Liver (tissue), 8 donors: ENCODE measurements at regions not wholly inside any gene's neighbourhood (a gene's known extent, or its start where the extent isn't known, plus 50 kb on each side); places are given as distances from the start of the nearest gene placed in this dataset.

ENCODE experiments used
- DNase-seq: peaks from one replicate; pipeline ENCODE4 v3.0.0-alpha.2; 2017; ENCODE audit warnings: low spot score
- H3K27ac ChIP-seq, 2 donors: one replicate each; pipeline ENCODE4 v1.7.0; 2013; ENCODE audit warnings: inconsistent platforms in 2 of 2, low read length in 2 of 2, control low read depth in 1 of 2, low read depth in 1 of 2, mild to moderate bottlenecking in 1 of 2
- H3K27me3 ChIP-seq, 4 donors: one replicate each; pipeline versions ENCODE4 v1.6.1 to v1.7.0; 2013; ENCODE audit warnings: low read length in 3 of 4, inconsistent platforms in 1 of 4, mild to moderate bottlenecking in 1 of 4, moderate library complexity in 1 of 4; ENCODE audit not compliant: control insufficient read depth in 4 of 4, insufficient read depth in 4 of 4
- H3K36me3 ChIP-seq, 4 donors: one replicate each; pipeline versions ENCODE4 v1.6.1 to v1.7.0; 2013; ENCODE audit warnings: low read length in 3 of 4, mild to moderate bottlenecking in 3 of 4, low read depth in 1 of 4, moderate library complexity in 1 of 4; ENCODE audit not compliant: control insufficient read depth in 4 of 4, insufficient read depth in 3 of 4
- H3K4me1 ChIP-seq, 4 donors: one replicate each; pipeline versions ENCODE4 v1.6.1 to v1.7.0; 2013; ENCODE audit warnings: low read length in 3 of 4, mild to moderate bottlenecking in 3 of 4, moderate library complexity in 1 of 4; ENCODE audit not compliant: control insufficient read depth in 4 of 4, insufficient read depth in 4 of 4
- H3K4me3 ChIP-seq, 3 donors: one replicate each; pipeline versions ENCODE4 v1.6.1 to v1.7.0; 2013; ENCODE audit warnings: low read length in 3 of 3, control low read depth in 1 of 3, low read depth in 1 of 3, mild to moderate bottlenecking in 1 of 3
- H3K9ac ChIP-seq, 2 donors: one replicate each; pipeline ENCODE4 v1.7.0; 2013; ENCODE audit warnings: low read length in 2 of 2, mild to moderate bottlenecking in 2 of 2, moderate library complexity in 2 of 2, control low read depth in 1 of 2, low read depth in 1 of 2
- H3K9me3 ChIP-seq, 4 donors: one replicate each; pipeline versions ENCODE4 v1.6.1 to v1.7.0; 2013; ENCODE audit warnings: low read length in 3 of 4; ENCODE audit not compliant: control insufficient read depth in 4 of 4
- ATF3 ChIP-seq: IDR thresholded peaks from 2 replicates; pipeline ENCODE4 v1.6.1; 2016; ENCODE audit warnings: antibody characterized with exemption
- FOXA1 ChIP-seq: IDR thresholded peaks from 2 replicates; pipeline ENCODE4 v1.6.1; 2016; ENCODE audit warnings: antibody characterized with exemption
- FOXA2 ChIP-seq: IDR thresholded peaks from 2 replicates; pipeline ENCODE4 v1.6.1; 2016; ENCODE audit warnings: antibody characterized with exemption
- GABPA ChIP-seq, 2 donors: IDR thresholded peaks in 1 of 2; conservative IDR thresholded peaks in 1 of 2; 2 replicates each; pipeline ENCODE4 v1.6.1; 2016; ENCODE audit warnings: antibody characterized with exemption in 2 of 2, mild to moderate bottlenecking in 1 of 2, moderate library complexity in 1 of 2
- HNF4G ChIP-seq: IDR thresholded peaks from 2 replicates; pipeline ENCODE4 v1.6.1; 2016; ENCODE audit warnings: antibody characterized with exemption
- JUND ChIP-seq, 2 donors: IDR thresholded peaks; 2 replicates each; pipeline ENCODE4 v1.6.1; 2016; ENCODE audit warnings: antibody characterized with exemption in 2 of 2
- NR2F2 ChIP-seq: IDR thresholded peaks from 2 replicates; pipeline ENCODE4 v1.6.1; 2016; ENCODE audit warnings: antibody characterized with exemption
- RAD21 ChIP-seq, 2 donors: IDR thresholded peaks; 2 replicates each; pipeline ENCODE4 v1.6.1; 2016; ENCODE audit warnings: antibody characterized with exemption in 2 of 2, mild to moderate bottlenecking in 2 of 2
- RXRA ChIP-seq, 2 donors: IDR thresholded peaks; 2 replicates each; pipeline ENCODE4 v1.6.1; 2017 to 2018; ENCODE audit warnings: antibody characterized with exemption in 2 of 2, mild to moderate bottlenecking in 1 of 2
- SP1 ChIP-seq: IDR thresholded peaks from 2 replicates; pipeline ENCODE4 v1.6.1; 2018; ENCODE audit warnings: antibody characterized with exemption, mild to moderate bottlenecking
- YY1 ChIP-seq: IDR thresholded peaks from 2 replicates; pipeline ENCODE4 v1.6.1; 2016; ENCODE audit warnings: antibody characterized with exemption, mild to moderate bottlenecking
- WGBS: extraction: QIAGEN DNeasy Blood & Tissue Kit; methylation state at CpG from one replicate; pipeline ENCODE4 v1.1.7; 2013; 5-methylcytosine and 5-hydroxymethylcytosine counted together
- TF ChIP-seq, protein P1 (sequence below): fragments of 150-350 bp; IDR thresholded peaks from 2 replicates; pipeline ENCODE4 v1.5.1; 2017; ENCODE audit warnings: improper control_type of control experiment, low read depth, low read length; ENCODE audit not compliant: missing input control
- TF ChIP-seq, protein P2 (sequence below): IDR thresholded peaks from 2 replicates; pipeline ENCODE4 v1.6.1; 2016; ENCODE audit warnings: antibody characterized with exemption
- TF ChIP-seq, protein P3 (sequence below): IDR thresholded peaks from 2 replicates; pipeline ENCODE4 v1.6.1; 2016; ENCODE audit warnings: antibody characterized with exemption, mild to moderate bottlenecking
- donor health status: healthy.
- donor health status: healthy.
- donor health status: healthy.
- donor health status: healthy.
- donor health status: healthy.

DNA sequence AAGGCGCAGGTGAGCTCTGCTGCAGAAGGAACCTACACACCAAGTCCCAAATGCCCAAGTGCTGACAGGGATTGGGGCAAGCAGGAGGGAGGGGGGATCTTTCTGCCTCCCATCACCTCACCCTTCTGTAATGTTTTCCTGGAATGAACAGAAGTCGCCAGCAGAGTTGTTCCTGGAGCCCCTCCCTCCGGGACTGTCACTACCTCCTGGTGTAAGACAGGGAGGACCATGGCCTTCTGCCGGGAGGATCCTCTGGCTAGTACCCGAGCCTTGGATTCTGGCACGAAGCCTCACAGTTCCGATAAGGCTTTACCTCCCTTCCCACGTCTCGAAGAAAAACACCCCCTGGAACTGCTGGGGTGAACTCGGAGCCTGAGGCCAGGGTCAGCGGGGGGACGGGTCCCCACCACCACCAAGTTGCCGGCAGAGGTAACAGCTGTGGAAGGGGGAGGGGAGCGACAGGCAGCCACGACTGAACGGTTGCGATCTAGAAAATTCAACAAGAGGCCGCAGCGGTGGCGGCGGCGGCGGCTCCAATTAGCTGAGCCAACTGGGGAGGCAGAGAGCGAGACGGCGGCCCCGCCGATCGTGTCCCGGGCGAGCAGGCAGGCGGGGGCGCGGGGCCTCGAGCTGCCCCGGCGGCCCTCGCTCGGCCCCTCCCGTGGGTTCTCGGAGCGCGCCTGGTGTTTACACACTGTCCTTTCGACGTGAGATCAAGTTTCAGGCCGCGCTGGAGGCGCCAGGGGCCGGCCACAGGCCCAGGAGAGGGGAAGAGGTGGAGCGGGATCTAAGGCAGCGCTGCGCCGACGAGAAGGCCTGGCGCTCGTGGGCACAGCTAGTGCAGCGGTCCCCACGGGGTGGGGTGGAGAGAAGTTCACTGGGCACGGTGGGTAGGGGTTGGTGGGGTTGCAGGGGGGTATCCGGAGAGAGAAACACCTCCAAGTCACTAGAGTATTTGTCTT lies 53.7 kb upstream of the BCOR start (continued):
- TF ChIP-seq, protein P1, sequence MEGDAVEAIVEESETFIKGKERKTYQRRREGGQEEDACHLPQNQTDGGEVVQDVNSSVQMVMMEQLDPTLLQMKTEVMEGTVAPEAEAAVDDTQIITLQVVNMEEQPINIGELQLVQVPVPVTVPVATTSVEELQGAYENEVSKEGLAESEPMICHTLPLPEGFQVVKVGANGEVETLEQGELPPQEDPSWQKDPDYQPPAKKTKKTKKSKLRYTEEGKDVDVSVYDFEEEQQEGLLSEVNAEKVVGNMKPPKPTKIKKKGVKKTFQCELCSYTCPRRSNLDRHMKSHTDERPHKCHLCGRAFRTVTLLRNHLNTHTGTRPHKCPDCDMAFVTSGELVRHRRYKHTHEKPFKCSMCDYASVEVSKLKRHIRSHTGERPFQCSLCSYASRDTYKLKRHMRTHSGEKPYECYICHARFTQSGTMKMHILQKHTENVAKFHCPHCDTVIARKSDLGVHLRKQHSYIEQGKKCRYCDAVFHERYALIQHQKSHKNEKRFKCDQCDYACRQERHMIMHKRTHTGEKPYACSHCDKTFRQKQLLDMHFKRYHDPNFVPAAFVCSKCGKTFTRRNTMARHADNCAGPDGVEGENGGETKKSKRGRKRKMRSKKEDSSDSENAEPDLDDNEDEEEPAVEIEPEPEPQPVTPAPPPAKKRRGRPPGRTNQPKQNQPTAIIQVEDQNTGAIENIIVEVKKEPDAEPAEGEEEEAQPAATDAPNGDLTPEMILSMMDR = no peak
- TF ChIP-seq FOXA1 = no peak
- no peak for TF ChIP-seq FOXA2
- TF ChIP-seq JUND (IDR thresholded peaks at IDR 0.05) = no peak
- no peak for TF ChIP-seq NR2F2
- no peak for TF ChIP-seq RAD21 (IDR thresholded peaks at IDR 0.05)
- no peak for TF ChIP-seq GABPA (IDR thresholded peaks at IDR 0.05 in 1 of 2, conservative IDR thresholded peaks at IDR 0.05 in 1 of 2)

DNA sequence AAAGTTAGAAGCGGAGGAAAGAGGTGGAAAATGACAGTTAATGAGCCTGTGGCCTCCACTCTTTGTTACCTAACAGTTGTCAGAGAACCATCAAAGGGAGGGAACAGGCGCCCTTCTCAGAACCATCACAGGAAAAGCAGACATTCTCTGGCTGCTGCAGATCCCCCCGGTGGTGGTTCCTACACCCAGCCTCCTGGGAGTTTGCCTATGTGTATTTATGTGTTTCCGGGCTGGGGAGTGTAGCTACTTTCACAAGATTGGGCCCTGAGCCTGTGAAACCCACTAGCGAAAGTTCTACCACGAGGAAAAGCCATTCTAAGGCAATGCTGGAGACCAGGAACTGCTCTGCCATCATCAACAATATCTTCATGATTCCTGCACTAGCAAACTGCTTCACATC lies 52.7 kb upstream of the BCOR start:
- Histone ChIP-seq H3K27me3 (no peaks in the 10 kb centered on the region), H3K4me3 (no peak overlapping the region), H3K9ac (no peak overlapping the region), H3K4me1 (peaks cover 8 to 40% (median 19%) of the 10 kb centered on the region in 4 donors), H3K36me3 (no peaks in the 10 kb centered on the region), H3K9me3 (no peaks in the 10 kb centered on the region), H3K27ac (no peak overlapping the region)
- TF ChIP-seq YY1 (no peak), GABPA (IDR thresholded peaks at IDR 0.05 in 1 of 2, conservative IDR thresholded peaks at IDR 0.05 in 1 of 2) (no peak), SP1 (no peak), RAD21 (IDR thresholded peaks at IDR 0.05) (no peak), ATF3 (no peak), RXRA (IDR thresholded peaks at IDR 0.05) (no peak), HNF4G (no peak)
- TF ChIP-seq, protein P1 = no peak
- TF ChIP-seq, protein P2, sequence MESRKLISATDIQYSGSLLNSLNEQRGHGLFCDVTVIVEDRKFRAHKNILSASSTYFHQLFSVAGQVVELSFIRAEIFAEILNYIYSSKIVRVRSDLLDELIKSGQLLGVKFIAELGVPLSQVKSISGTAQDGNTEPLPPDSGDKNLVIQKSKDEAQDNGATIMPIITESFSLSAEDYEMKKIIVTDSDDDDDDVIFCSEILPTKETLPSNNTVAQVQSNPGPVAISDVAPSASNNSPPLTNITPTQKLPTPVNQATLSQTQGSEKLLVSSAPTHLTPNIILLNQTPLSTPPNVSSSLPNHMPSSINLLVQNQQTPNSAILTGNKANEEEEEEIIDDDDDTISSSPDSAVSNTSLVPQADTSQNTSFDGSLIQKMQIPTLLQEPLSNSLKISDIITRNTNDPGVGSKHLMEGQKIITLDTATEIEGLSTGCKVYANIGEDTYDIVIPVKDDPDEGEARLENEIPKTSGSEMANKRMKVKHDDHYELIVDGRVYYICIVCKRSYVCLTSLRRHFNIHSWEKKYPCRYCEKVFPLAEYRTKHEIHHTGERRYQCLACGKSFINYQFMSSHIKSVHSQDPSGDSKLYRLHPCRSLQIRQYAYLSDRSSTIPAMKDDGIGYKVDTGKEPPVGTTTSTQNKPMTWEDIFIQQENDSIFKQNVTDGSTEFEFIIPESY = no peak
- TF ChIP-seq, protein P3, sequence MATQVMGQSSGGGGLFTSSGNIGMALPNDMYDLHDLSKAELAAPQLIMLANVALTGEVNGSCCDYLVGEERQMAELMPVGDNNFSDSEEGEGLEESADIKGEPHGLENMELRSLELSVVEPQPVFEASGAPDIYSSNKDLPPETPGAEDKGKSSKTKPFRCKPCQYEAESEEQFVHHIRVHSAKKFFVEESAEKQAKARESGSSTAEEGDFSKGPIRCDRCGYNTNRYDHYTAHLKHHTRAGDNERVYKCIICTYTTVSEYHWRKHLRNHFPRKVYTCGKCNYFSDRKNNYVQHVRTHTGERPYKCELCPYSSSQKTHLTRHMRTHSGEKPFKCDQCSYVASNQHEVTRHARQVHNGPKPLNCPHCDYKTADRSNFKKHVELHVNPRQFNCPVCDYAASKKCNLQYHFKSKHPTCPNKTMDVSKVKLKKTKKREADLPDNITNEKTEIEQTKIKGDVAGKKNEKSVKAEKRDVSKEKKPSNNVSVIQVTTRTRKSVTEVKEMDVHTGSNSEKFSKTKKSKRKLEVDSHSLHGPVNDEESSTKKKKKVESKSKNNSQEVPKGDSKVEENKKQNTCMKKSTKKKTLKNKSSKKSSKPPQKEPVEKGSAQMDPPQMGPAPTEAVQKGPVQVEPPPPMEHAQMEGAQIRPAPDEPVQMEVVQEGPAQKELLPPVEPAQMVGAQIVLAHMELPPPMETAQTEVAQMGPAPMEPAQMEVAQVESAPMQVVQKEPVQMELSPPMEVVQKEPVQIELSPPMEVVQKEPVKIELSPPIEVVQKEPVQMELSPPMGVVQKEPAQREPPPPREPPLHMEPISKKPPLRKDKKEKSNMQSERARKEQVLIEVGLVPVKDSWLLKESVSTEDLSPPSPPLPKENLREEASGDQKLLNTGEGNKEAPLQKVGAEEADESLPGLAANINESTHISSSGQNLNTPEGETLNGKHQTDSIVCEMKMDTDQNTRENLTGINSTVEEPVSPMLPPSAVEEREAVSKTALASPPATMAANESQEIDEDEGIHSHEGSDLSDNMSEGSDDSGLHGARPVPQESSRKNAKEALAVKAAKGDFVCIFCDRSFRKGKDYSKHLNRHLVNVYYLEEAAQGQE = no peak
- 86% methylated on average over 6 of the region's 6 CpGs for WGBS
- no peak for DNase-seq
